Neural progenitor cell (in vitro differentiated cells): ENCODE measurements at regions not wholly inside any gene's neighbourhood (a gene's known extent, or its start where the extent isn't known, plus 50 kb on each side); places are given as distances from the start of the nearest gene placed in this dataset.

Experiments used
- DNase-seq: peaks from one replicate; pipeline ENCODE4 v3.0.0-alpha.2; 2016; ENCODE audit warnings: low spot score
- H2AFZ ChIP-seq: fragments of 200-600 bp; sonication (generic); replicated peaks from 2 replicates; pipeline ENCODE4 v1.6.1; 2016; ENCODE audit warnings: antibody characterized with exemption
- H3F3A ChIP-seq: fragments of 200-600 bp; sonication (generic); 2 replicates; pipeline ENCODE4 v1.6.1; 2016; ENCODE audit warnings: antibody characterized with exemption, low read depth
- H3K27ac ChIP-seq: fragments of 200-600 bp; sonication (generic); 2 replicates; pipeline ENCODE4 v1.5.1; 2016; ENCODE audit warnings: mild to moderate bottlenecking
- H3K27me3 ChIP-seq: fragments of 200-600 bp; sonication (generic); 2 replicates; pipeline ENCODE4 v1.6.1; 2016; ENCODE audit warnings: mild to moderate bottlenecking, moderate library complexity
- H3K36me3 ChIP-seq: fragments of 200-600 bp; sonication (generic); 2 replicates; pipeline ENCODE4 v1.5.1; 2016
- H3K4me1 ChIP-seq: fragments of 200-600 bp; sonication (generic); 2 replicates; pipeline ENCODE4 v1.6.1; 2016; ENCODE audit warnings: mixed run types
- H3K4me2 ChIP-seq: fragments of 200-600 bp; sonication (generic); 2 replicates; pipeline ENCODE4 v1.6.1; 2016
- H3K4me3 ChIP-seq: fragments of 200-600 bp; sonication (generic); 2 replicates; pipeline ENCODE4 v1.5.1; 2016
- H3K79me2 ChIP-seq: fragments of 200-600 bp; sonication (generic); 2 replicates; pipeline ENCODE4 v1.6.1; 2016; ENCODE audit warnings: low read depth
- H3K9ac ChIP-seq: fragments of 200-600 bp; sonication (generic); 2 replicates; pipeline ENCODE4 v1.6.1; 2016
- H3K9me3 ChIP-seq: fragments of 200-600 bp; sonication (generic); 2 replicates; pipeline ENCODE4 v1.5.1; 2016; ENCODE audit warnings: low read depth
- H4K20me1 ChIP-seq: fragments of 200-600 bp; sonication (generic); 2 replicates; pipeline ENCODE4 v1.6.1; 2016; ENCODE audit warnings: low read depth
- H3K27ac Mint-ChIP-seq: 3 replicates; pipeline ENCODE4 v1.8.0; 2021; ENCODE audit warnings: mixed read lengths
- H3K27me3 Mint-ChIP-seq: 2 replicates; pipeline ENCODE4 v1.8.0; 2022; ENCODE audit warnings: low read depth, mild to moderate bottlenecking, inconsistent platforms, moderate library complexity, mixed read lengths; ENCODE audit not compliant: insufficient read depth
- H3K36me3 Mint-ChIP-seq: 3 replicates; pipeline ENCODE4 v1.8.0; 2021; ENCODE audit warnings: mixed read lengths
- H3K4me1 Mint-ChIP-seq: 3 replicates; pipeline ENCODE4 v1.8.0; 2021; ENCODE audit warnings: mixed read lengths
- H3K4me3 Mint-ChIP-seq: 3 replicates; pipeline ENCODE4 v1.8.0; 2021; ENCODE audit warnings: mild to moderate bottlenecking, moderate library complexity, mixed read lengths
- H3K9me3 Mint-ChIP-seq: 3 replicates; pipeline ENCODE4 v1.8.0; 2020; ENCODE audit warnings: mixed read lengths
- CTCF ChIP-seq: fragments of 200-600 bp; sonication (generic); IDR thresholded peaks from 2 replicates; pipeline ENCODE4 v1.5.1; 2017; ENCODE audit warnings: antibody characterized with exemption, mild to moderate bottlenecking
- EZH2 ChIP-seq: fragments of 200-600 bp; sonication (generic); IDR thresholded peaks from 2 replicates; pipeline ENCODE4 v1.6.1; 2017; ENCODE audit warnings: antibody characterized with exemption, mild to moderate bottlenecking, moderate library complexity
- EZH2phosphoT487 ChIP-seq: fragments of 200-600 bp; sonication (generic); IDR thresholded peaks from 2 replicates; pipeline ENCODE4 v1.6.1; 2017; ENCODE audit warnings: antibody characterized with exemption

DNA sequence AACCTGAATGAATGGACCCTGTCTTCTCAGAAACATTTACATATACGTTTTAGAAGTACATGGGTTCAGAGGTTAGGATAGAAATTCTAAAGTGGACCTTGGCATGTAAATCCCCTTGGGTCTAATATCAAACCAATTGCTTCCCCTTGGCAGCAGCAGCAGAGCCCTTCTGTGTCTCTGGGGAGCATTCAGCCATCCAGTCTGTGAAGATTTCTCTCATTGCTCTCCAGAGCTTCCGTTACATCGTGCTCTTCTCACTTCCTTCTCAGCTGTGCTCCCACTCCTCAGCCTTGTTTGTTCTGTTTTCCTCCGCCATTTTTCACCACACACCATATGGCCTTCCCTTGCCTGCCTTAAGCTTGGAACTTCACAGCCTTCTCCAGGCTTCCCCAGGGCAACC is 61.5 kb upstream of the ATP1B1 start:
- Histone ChIP-seq H3K4me1 (peaks cover 11% of the 10 kb centered on the region), H3K27ac (no peak overlapping the region), H3K4me2 (no peak overlapping the region), H3K27me3 (no peaks in the 10 kb centered on the region), H3F3A (no peaks in the 10 kb centered on the region), H2AFZ (no peak overlapping the region), H3K36me3 (no peaks in the 10 kb centered on the region), H3K9me3 (no peaks in the 10 kb centered on the region), H4K20me1 (no peaks in the 10 kb centered on the region), H3K79me2 (no peaks in the 10 kb centered on the region), H3K4me3 (no peak overlapping the region), H3K9ac (no peak overlapping the region)
- Mint-ChIP-seq H3K9me3 (peaks cover 2% of the 10 kb centered on the region), H3K4me3 (no peak overlapping the region), H3K36me3 (no peaks in the 10 kb centered on the region), H3K4me1 (peaks cover 9% of the 10 kb centered on the region), H3K27ac (no peak overlapping the region), H3K27me3 (peaks cover 9% of the 10 kb centered on the region)
- TF ChIP-seq CTCF = no peak
- no peak for TF ChIP-seq EZH2
- no peak for TF ChIP-seq EZH2phosphoT487
- DNase-seq = no peak

GRCh38 chr1:169046671-169047070 is 59.8 kb upstream of the ATP1B1 start:
- Histone ChIP-seq H3K79me2 (no peaks in the 10 kb centered on the region), H3K4me3 (no peak overlapping the region), H3K36me3 (no peaks in the 10 kb centered on the region), H3F3A (no peaks in the 10 kb centered on the region), H3K4me2 (no peak overlapping the region), H3K27ac (no peak overlapping the region), H3K27me3 (no peaks in the 10 kb centered on the region), H3K9ac (no peak overlapping the region), H2AFZ (no peak overlapping the region), H3K4me1 (peaks cover 11% of the 10 kb centered on the region), H4K20me1 (no peaks in the 10 kb centered on the region), H3K9me3 (no peaks in the 10 kb centered on the region)
- H3K4me1 Mint-ChIP-seq = peaks cover 9% of the 10 kb centered on the region
- peaks cover 7% of the 10 kb centered on the region for H3K27me3 Mint-ChIP-seq
- H3K36me3 Mint-ChIP-seq = no peaks in the 10 kb centered on the region
- no peak overlapping the region for H3K4me3 Mint-ChIP-seq
- no peak overlapping the region for H3K27ac Mint-ChIP-seq
- no peak for TF ChIP-seq EZH2
- no peak for TF ChIP-seq EZH2phosphoT487
- no peak for TF ChIP-seq CTCF
- peaks cover 2% of the 10 kb centered on the region for H3K9me3 Mint-ChIP-seq
- no peak for DNase-seq

DNA sequence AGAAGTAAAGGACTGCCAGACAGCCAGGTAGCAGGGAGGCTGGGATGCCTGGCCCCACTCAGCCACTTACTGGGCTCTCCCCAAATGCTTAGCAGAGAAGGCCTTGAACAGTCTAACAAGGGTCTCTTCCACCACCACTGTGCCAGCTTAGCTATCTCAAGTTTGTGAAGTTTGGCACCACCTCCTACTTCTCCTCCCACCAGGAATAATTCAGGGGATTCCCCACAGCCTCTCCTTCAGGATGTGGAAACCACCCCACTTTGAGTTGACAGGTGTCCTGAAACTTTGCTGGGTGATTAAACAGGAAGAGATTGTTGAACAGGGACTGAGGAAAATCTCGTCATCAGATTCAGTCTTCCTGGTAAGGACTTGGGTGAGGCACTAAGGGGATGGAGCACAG is 59.4 kb upstream of the ATP1B1 start:
- no peaks in the 10 kb centered on the region for H3F3A ChIP-seq
- no peaks in the 10 kb centered on the region for H3K36me3 Mint-ChIP-seq
- H2AFZ ChIP-seq = no peak overlapping the region
- TF ChIP-seq EZH2 (no peak), EZH2phosphoT487 (no peak), CTCF (no peak)
- DNase-seq = no peak
- no peak overlapping the region for H3K27ac Mint-ChIP-seq
- H3K4me2 ChIP-seq = no peak overlapping the region
- no peaks in the 10 kb centered on the region for H4K20me1 ChIP-seq
- H3K9me3 Mint-ChIP-seq = peaks cover 2% of the 10 kb centered on the region
- H3K27ac ChIP-seq = no peak overlapping the region
- no peak overlapping the region for H3K4me3 Mint-ChIP-seq
- H3K79me2 ChIP-seq = no peaks in the 10 kb centered on the region
- H3K4me3 ChIP-seq = no peak overlapping the region
- H3K9me3 ChIP-seq = no peaks in the 10 kb centered on the region
- H3K27me3 ChIP-seq = no peaks in the 10 kb centered on the region
- H3K9ac ChIP-seq = no peak overlapping the region
- H3K4me1 ChIP-seq = peaks cover 11% of the 10 kb centered on the region
- no peaks in the 10 kb centered on the region for H3K36me3 ChIP-seq
- peaks cover 9% of the 10 kb centered on the region for H3K4me1 Mint-ChIP-seq
- H3K27me3 Mint-ChIP-seq = peaks cover 6% of the 10 kb centered on the region

DNA sequence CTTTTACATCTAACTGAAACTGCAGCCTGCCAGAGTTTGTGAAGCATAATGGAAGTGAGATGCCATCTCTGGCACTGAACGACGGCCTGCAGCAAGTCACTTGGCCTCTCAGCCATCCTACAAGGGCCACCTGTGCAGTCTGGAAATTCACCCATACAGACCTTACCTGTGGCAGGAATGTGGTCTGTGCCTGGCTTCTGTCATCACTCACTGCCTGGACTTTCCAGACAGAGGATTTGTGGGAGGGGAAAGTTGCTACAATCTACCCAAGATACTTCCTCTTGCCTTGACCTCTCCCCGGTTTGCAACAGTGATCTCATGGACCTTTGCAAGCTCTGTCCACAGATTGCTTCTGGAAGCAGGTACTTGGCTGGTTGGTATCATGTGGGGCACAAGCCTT is 58.4 kb upstream of the ATP1B1 start:
- Histone ChIP-seq H3K4me2 (no peak overlapping the region), H3K27ac (no peak overlapping the region), H3F3A (no peaks in the 10 kb centered on the region), H3K9ac (no peak overlapping the region), H3K4me3 (no peak overlapping the region), H4K20me1 (no peaks in the 10 kb centered on the region), H3K79me2 (no peaks in the 10 kb centered on the region), H3K27me3 (no peaks in the 10 kb centered on the region), H3K36me3 (no peaks in the 10 kb centered on the region), H3K4me1 (peaks cover 11% of the 10 kb centered on the region), H3K9me3 (no peaks in the 10 kb centered on the region), H2AFZ (no peak overlapping the region)
- H3K4me3 Mint-ChIP-seq = no peak overlapping the region
- no peak for TF ChIP-seq EZH2phosphoT487
- no peak for TF ChIP-seq CTCF
- H3K9me3 Mint-ChIP-seq = peaks cover 2% of the 10 kb centered on the region
- H3K27ac Mint-ChIP-seq = no peak overlapping the region
- peaks cover 6% of the 10 kb centered on the region for H3K27me3 Mint-ChIP-seq
- DNase-seq = no peak
- no peaks in the 10 kb centered on the region for H3K36me3 Mint-ChIP-seq
- peaks cover 9% of the 10 kb centered on the region for H3K4me1 Mint-ChIP-seq
